GM12878 (cell line): ENCODE measurements at regions not wholly inside any gene's neighbourhood (a gene's known extent, or its start where the extent isn't known, plus 50 kb on each side); places are given as distances from the start of the nearest gene placed in this dataset.

ENCODE experiments used
- CREM ChIP-seq: IDR thresholded peaks from 2 replicates; pipeline ENCODE4 v1.6.1; 2014; ENCODE audit warnings: antibody characterized with exemption, low read depth
- ESRRA ChIP-seq: IDR thresholded peaks from 2 replicates; pipeline ENCODE4 v1.6.1; 2012; ENCODE audit warnings: mild to moderate bottlenecking, low read length, improper control_type of control experiment
- EZH2 ChIP-seq: IDR thresholded peaks from 2 replicates; pipeline ENCODE4 v1.6.1; 2012; ENCODE audit warnings: low read depth, mild to moderate bottlenecking, control low read depth, inconsistent platforms, low read length, borderline replicate concordance; ENCODE audit not compliant: control insufficient read depth
- GABPA ChIP-seq: IDR thresholded peaks from 2 replicates; pipeline ENCODE4 v1.6.1; 2014; ENCODE audit warnings: antibody characterized with exemption, low read depth, mild to moderate bottlenecking, inconsistent platforms
- HCFC1 ChIP-seq: fragments of 150-350 bp; IDR thresholded peaks from 2 replicates; pipeline ENCODE4 v1.6.1; 2014; ENCODE audit warnings: low read length
- PAX8 ChIP-seq: fragments of 450-650 bp; IDR thresholded peaks from 2 replicates; pipeline ENCODE4 v1.6.1; 2017; ENCODE audit warnings: mild to moderate bottlenecking, moderate library complexity
- POLR2A ChIP-seq: IDR thresholded peaks from 2 replicates; pipeline ENCODE4 v1.6.1; 2011; ENCODE audit warnings: low read depth, mild to moderate bottlenecking, low read length
- RFX5 ChIP-seq: IDR thresholded peaks from 2 replicates; pipeline ENCODE4 v1.6.1; 2011; ENCODE audit warnings: low read depth, low read length, improper control_type of control experiment
- SP1 ChIP-seq: IDR thresholded peaks from one replicate; pipeline ENCODE4 v1.6.1; 2011; ENCODE audit warnings: low read depth, low read length
- USF2 ChIP-seq: IDR thresholded peaks from 2 replicates; pipeline ENCODE4 v1.6.1; 2011; ENCODE audit warnings: low read depth, low read length, improper control_type of control experiment, borderline replicate concordance
- YY1 ChIP-seq: IDR thresholded peaks from 2 replicates; pipeline ENCODE4 v1.6.1; 2011; ENCODE audit warnings: low read depth, mild to moderate bottlenecking, low read length
- TF ChIP-seq, protein P1 (sequence below), 3 experiments: IDR thresholded peaks in 2 of 3; conservative IDR thresholded peaks in 1 of 3; 2 replicates each; pipeline ENCODE4 v1.5.1; 2011; ENCODE audit warnings: low read depth in 3 of 3, low read length in 3 of 3, mild to moderate bottlenecking in 3 of 3, control low read depth in 2 of 3, moderate library complexity in 2 of 3, inconsistent platforms in 1 of 3, mixed read lengths in 1 of 3; ENCODE audit not compliant: control insufficient read depth in 2 of 3, insufficient read depth in 1 of 3; ENCODE audit errors: extremely low read depth in 1 of 3

GRCh38 chr4:187604984-187605383 is 390.6 kb upstream of the ZFP42 start:
- TF ChIP-seq EZH2 (no peak), POLR2A (no peak), ESRRA (no peak), USF2 (no peak), RFX5 (no peak), SP1 (no peak), GABPA (no peak), YY1 (no peak), HCFC1 (no peak), PAX8 (no peak), CREM (no peak)
- TF ChIP-seq, protein P1, sequence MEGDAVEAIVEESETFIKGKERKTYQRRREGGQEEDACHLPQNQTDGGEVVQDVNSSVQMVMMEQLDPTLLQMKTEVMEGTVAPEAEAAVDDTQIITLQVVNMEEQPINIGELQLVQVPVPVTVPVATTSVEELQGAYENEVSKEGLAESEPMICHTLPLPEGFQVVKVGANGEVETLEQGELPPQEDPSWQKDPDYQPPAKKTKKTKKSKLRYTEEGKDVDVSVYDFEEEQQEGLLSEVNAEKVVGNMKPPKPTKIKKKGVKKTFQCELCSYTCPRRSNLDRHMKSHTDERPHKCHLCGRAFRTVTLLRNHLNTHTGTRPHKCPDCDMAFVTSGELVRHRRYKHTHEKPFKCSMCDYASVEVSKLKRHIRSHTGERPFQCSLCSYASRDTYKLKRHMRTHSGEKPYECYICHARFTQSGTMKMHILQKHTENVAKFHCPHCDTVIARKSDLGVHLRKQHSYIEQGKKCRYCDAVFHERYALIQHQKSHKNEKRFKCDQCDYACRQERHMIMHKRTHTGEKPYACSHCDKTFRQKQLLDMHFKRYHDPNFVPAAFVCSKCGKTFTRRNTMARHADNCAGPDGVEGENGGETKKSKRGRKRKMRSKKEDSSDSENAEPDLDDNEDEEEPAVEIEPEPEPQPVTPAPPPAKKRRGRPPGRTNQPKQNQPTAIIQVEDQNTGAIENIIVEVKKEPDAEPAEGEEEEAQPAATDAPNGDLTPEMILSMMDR (IDR thresholded peaks at IDR 0.05 in 2 of 3, conservative IDR thresholded peaks at IDR 0.05 in 1 of 3; ENCODE audit: control insufficient read depth in 2 of 3, extremely low read depth in 1 of 3, insufficient read depth in 1 of 3, low read depth in 3 of 3, low read length in 3 of 3), result no peak
